ENCODE measurements at regions not wholly inside any gene's neighbourhood (a gene's known extent, or its start where the extent isn't known, plus 50 kb on each side); places are given as distances from the start of the nearest gene placed in this dataset.

DNA sequence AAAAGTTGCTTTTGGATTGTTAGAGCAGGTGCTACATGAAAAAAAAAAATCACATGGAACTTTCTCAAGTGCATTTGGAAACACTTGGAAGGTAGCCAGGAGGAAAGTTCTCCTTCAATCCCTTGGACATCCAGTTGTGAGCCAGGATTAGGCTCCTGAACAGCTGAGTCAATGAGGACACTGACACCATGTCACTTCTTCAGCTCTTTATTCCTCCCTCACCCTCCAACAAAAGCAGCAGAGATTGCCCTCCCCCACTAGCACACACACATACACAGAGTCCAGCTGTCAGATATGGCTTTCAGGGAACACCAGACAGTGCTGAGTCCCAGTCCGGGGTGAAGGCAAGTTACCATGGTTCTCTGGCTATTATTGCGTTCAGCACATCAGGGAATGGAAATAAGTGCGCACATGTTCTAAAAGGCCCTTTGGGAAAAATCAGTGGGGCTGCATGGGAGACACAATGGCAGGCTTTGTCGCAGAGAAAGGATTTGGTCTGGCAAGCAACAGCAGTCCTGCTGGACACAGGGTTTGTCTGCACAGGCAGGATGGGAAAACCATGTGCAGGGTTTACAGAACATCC is 124.7 kb upstream of the MARCKS start:
- Histone ChIP-seq H3K4me3 (replicated peaks in 1 of 3; ENCODE audit: insufficient read depth in 1 of 3, low read depth in 1 of 3, low read length in 3 of 3) (no peak overlapping the region), H3K9me1 (replicated peaks; ENCODE audit: control insufficient read depth, extremely low read depth, insufficient read depth, low read length) (no peaks in the 10 kb centered on the region), H3K79me2 (ENCODE audit: control insufficient read depth, insufficient read depth, low read length) (no peaks in the 10 kb centered on the region), H3K4me1 (ENCODE audit: control insufficient read depth, extremely low read depth, insufficient read depth, low read length) (no peaks in the 10 kb centered on the region), H3K27ac (ENCODE audit: insufficient read depth, low read depth, low read length) (no peak overlapping the region), H4K20me1 (replicated peaks; ENCODE audit: control insufficient read depth, extremely low read depth, insufficient read depth, low read length) (no peaks in the 10 kb centered on the region), H3K4me2 (ENCODE audit: insufficient read depth, low read length) (no peak overlapping the region), H3K9me3 (replicated peaks; ENCODE audit: control insufficient read depth, insufficient read depth, low read length) (no peaks in the 10 kb centered on the region), H3K9ac (replicated peaks; ENCODE audit: extremely low read depth, insufficient read depth, low read length) (no peak overlapping the region), H3K36me3 (ENCODE audit: control insufficient read depth in 2 of 2, extremely low read depth in 1 of 2, insufficient read depth in 2 of 2, low read length in 2 of 2) (no peaks in the 10 kb centered on the region), H2AFZ (ENCODE audit: low read depth, low read length) (no peak overlapping the region), H3K27me3 (ENCODE audit: control insufficient read depth in 2 of 2, insufficient read depth in 2 of 2, low read length in 2 of 2) (no peaks in the 10 kb centered on the region)
- intact Hi-C loops (cut with micrococcal nuclease) = no loop called here
- TF ChIP-seq, protein P1, sequence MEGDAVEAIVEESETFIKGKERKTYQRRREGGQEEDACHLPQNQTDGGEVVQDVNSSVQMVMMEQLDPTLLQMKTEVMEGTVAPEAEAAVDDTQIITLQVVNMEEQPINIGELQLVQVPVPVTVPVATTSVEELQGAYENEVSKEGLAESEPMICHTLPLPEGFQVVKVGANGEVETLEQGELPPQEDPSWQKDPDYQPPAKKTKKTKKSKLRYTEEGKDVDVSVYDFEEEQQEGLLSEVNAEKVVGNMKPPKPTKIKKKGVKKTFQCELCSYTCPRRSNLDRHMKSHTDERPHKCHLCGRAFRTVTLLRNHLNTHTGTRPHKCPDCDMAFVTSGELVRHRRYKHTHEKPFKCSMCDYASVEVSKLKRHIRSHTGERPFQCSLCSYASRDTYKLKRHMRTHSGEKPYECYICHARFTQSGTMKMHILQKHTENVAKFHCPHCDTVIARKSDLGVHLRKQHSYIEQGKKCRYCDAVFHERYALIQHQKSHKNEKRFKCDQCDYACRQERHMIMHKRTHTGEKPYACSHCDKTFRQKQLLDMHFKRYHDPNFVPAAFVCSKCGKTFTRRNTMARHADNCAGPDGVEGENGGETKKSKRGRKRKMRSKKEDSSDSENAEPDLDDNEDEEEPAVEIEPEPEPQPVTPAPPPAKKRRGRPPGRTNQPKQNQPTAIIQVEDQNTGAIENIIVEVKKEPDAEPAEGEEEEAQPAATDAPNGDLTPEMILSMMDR (IDR thresholded peaks at IDR 0.05; ENCODE audit: extremely low read depth in 1 of 2, insufficient read depth in 1 of 2, low read depth in 1 of 2, low read length in 2 of 2) = no peak
- no peak for TF ChIP-seq EZH2 (IDR thresholded peaks at IDR 0.05; ENCODE audit: borderline replicate concordance, low read depth, low read length, severe bottlenecking)
- no peak for TF ChIP-seq FOS (IDR thresholded peaks at IDR 0.05; ENCODE audit: borderline replicate concordance, insufficient read depth, low read length)
- TF ChIP-seq GATA2 (IDR thresholded peaks at IDR 0.05; ENCODE audit: insufficient read depth, insufficient read length, low read depth, low read length) = no peak
- no peak for TF ChIP-seq JUN (IDR thresholded peaks at IDR 0.05; ENCODE audit: borderline replicate concordance, insufficient read depth, insufficient read length, low read depth)
- no peak for TF ChIP-seq POLR2AphosphoS5 (IDR thresholded peaks at IDR 0.05; ENCODE audit: insufficient read depth, low read depth, low read length)
- TF ChIP-seq MAX (IDR thresholded peaks at IDR 0.05; ENCODE audit: insufficient read depth, insufficient read length) = no peak
- TF ChIP-seq MYC (IDR thresholded peaks at IDR 0.05; ENCODE audit: low read depth, low read length) = no peak
- no peak for TF ChIP-seq POLR2A (IDR thresholded peaks at IDR 0.05; ENCODE audit: low read depth, low read length)
- ChIA-PET POLR2A (no interaction called here), CTCF (interaction anchor here (1.1 kb wide), 1 partner anchor 126 kb away, joined by 3 read pairs; no protein-coding TSS in a partner anchor)
- no TSS peak for BruUV-seq (replicated peaks)
- FAIRE-seq (no peak), DNase-seq (ENCODE audit: low read depth, low spot score) (peak; percentile 30)
- dilution Hi-C loops (cut with MboI; ENCODE audit: extremely low pct_ligation_motif_present, low sequenced_read_pairs) = no loop called here

Measured in endothelial cell of umbilical vein (primary cell).